ENCODE measurements at regions not wholly inside any gene's neighbourhood (a gene's known extent, or its start where the extent isn't known, plus 50 kb on each side); places are given as distances from the start of the nearest gene placed in this dataset.

DNA sequence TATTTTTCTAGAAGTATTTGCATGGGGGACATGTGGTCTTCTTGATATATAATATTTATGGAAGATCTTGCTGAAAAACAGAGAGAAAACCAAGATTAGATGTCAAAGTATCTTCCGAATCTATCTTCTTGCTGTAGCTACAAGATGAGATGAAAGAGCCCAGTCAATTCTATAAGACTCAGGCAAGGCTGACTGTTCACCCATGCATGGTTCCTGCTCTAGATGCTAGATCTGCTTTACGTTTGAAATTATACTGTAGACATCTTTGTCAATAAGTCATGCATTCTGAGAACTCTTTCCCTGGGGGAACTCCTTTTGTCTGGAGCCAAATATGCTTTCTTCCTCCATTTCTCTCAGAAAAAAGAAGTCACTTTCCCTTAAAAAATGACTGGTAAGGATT, 1292.0 kb downstream of the XPNPEP1 start (continued):
- TF ChIP-seq, protein P1, sequence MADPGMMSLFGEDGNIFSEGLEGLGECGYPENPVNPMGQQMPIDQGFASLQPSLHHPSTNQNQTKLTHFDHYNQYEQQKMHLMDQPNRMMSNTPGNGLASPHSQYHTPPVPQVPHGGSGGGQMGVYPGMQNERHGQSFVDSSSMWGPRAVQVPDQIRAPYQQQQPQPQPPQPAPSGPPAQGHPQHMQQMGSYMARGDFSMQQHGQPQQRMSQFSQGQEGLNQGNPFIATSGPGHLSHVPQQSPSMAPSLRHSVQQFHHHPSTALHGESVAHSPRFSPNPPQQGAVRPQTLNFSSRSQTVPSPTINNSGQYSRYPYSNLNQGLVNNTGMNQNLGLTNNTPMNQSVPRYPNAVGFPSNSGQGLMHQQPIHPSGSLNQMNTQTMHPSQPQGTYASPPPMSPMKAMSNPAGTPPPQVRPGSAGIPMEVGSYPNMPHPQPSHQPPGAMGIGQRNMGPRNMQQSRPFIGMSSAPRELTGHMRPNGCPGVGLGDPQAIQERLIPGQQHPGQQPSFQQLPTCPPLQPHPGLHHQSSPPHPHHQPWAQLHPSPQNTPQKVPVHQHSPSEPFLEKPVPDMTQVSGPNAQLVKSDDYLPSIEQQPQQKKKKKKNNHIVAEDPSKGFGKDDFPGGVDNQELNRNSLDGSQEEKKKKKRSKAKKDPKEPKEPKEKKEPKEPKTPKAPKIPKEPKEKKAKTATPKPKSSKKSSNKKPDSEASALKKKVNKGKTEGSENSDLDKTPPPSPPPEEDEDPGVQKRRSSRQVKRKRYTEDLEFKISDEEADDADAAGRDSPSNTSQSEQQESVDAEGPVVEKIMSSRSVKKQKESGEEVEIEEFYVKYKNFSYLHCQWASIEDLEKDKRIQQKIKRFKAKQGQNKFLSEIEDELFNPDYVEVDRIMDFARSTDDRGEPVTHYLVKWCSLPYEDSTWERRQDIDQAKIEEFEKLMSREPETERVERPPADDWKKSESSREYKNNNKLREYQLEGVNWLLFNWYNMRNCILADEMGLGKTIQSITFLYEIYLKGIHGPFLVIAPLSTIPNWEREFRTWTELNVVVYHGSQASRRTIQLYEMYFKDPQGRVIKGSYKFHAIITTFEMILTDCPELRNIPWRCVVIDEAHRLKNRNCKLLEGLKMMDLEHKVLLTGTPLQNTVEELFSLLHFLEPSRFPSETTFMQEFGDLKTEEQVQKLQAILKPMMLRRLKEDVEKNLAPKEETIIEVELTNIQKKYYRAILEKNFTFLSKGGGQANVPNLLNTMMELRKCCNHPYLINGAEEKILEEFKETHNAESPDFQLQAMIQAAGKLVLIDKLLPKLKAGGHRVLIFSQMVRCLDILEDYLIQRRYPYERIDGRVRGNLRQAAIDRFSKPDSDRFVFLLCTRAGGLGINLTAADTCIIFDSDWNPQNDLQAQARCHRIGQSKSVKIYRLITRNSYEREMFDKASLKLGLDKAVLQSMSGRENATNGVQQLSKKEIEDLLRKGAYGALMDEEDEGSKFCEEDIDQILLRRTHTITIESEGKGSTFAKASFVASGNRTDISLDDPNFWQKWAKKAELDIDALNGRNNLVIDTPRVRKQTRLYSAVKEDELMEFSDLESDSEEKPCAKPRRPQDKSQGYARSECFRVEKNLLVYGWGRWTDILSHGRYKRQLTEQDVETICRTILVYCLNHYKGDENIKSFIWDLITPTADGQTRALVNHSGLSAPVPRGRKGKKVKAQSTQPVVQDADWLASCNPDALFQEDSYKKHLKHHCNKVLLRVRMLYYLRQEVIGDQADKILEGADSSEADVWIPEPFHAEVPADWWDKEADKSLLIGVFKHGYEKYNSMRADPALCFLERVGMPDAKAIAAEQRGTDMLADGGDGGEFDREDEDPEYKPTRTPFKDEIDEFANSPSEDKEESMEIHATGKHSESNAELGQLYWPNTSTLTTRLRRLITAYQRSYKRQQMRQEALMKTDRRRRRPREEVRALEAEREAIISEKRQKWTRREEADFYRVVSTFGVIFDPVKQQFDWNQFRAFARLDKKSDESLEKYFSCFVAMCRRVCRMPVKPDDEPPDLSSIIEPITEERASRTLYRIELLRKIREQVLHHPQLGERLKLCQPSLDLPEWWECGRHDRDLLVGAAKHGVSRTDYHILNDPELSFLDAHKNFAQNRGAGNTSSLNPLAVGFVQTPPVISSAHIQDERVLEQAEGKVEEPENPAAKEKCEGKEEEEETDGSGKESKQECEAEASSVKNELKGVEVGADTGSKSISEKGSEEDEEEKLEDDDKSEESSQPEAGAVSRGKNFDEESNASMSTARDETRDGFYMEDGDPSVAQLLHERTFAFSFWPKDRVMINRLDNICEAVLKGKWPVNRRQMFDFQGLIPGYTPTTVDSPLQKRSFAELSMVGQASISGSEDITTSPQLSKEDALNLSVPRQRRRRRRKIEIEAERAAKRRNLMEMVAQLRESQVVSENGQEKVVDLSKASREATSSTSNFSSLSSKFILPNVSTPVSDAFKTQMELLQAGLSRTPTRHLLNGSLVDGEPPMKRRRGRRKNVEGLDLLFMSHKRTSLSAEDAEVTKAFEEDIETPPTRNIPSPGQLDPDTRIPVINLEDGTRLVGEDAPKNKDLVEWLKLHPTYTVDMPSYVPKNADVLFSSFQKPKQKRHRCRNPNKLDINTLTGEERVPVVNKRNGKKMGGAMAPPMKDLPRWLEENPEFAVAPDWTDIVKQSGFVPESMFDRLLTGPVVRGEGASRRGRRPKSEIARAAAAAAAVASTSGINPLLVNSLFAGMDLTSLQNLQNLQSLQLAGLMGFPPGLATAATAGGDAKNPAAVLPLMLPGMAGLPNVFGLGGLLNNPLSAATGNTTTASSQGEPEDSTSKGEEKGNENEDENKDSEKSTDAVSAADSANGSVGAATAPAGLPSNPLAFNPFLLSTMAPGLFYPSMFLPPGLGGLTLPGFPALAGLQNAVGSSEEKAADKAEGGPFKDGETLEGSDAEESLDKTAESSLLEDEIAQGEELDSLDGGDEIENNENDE (IDR thresholded peaks at IDR 0.05; ENCODE audit: insufficient replicate concordance, low read length): no peak
- TF ChIP-seq TBP (IDR thresholded peaks at IDR 0.05; ENCODE audit: low read depth, low read length) (no peak), RXRA (IDR thresholded peaks at IDR 0.05; ENCODE audit: insufficient read depth, low read depth, low read length) (no peak), EP300 (IDR thresholded peaks at IDR 0.05; ENCODE audit: borderline replicate concordance in 1 of 2, low read depth in 2 of 2, low read length in 2 of 2) (no peak), CREB1 (IDR thresholded peaks at IDR 0.05) (no peak), RFX5 (IDR thresholded peaks at IDR 0.05; ENCODE audit: borderline replicate concordance, low read depth, low read length) (no peak), NANOG (IDR thresholded peaks at IDR 0.05; ENCODE audit: insufficient read depth, low read depth, low read length, poor library complexity, severe bottlenecking) (no peak)
- TF ChIP-seq, protein P2, sequence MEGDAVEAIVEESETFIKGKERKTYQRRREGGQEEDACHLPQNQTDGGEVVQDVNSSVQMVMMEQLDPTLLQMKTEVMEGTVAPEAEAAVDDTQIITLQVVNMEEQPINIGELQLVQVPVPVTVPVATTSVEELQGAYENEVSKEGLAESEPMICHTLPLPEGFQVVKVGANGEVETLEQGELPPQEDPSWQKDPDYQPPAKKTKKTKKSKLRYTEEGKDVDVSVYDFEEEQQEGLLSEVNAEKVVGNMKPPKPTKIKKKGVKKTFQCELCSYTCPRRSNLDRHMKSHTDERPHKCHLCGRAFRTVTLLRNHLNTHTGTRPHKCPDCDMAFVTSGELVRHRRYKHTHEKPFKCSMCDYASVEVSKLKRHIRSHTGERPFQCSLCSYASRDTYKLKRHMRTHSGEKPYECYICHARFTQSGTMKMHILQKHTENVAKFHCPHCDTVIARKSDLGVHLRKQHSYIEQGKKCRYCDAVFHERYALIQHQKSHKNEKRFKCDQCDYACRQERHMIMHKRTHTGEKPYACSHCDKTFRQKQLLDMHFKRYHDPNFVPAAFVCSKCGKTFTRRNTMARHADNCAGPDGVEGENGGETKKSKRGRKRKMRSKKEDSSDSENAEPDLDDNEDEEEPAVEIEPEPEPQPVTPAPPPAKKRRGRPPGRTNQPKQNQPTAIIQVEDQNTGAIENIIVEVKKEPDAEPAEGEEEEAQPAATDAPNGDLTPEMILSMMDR (IDR thresholded peaks at IDR 0.05; ENCODE audit: control extremely low read depth in 1 of 3, insufficient read depth in 1 of 3, low read depth in 1 of 3, low read length in 3 of 3): no peak
